Tibial artery (tissue), 4 donors: ENCODE measurements at regions not wholly inside any gene's neighbourhood (a gene's known extent, or its start where the extent isn't known, plus 50 kb on each side); places are given as distances from the start of the nearest gene placed in this dataset.

ENCODE experiments used
- DNase-seq, 2 donors: peaks; one replicate each; pipeline ENCODE4 v3.0.0-alpha.2; 2019
- H3K27ac ChIP-seq, 2 donors: fragments of 200-600 bp; sonication (generic) in 1 of 2; 1 replicate in 1 of 2; 2 replicates in 1 of 2; pipeline ENCODE4 v1.5.1; 2018 to 2019; ENCODE audit warnings: mild to moderate bottlenecking in 1 of 2
- H3K27me3 ChIP-seq, 2 donors: fragments of 200-600 bp; sonication (generic) in 1 of 2; one replicate each; pipeline versions ENCODE4 v1.5.1 to v1.6.0; 2016 to 2019
- H3K36me3 ChIP-seq, 3 donors: fragments of 200-600 bp; sonication (generic) in 2 of 3; one replicate each; pipeline ENCODE4 v1.5.1; 2016 to 2019; ENCODE audit warnings: mild to moderate bottlenecking in 2 of 3
- H3K4me1 ChIP-seq, 4 donors: fragments of 200-600 bp; sonication (generic) in 2 of 4; 1 replicate in 3 of 4; 2 replicates in 1 of 4; pipeline ENCODE4 v1.5.1; 2016 to 2019
- H3K4me3 ChIP-seq, 2 donors: fragments of 200-600 bp; sonication (generic) in 1 of 2; 1 replicate in 1 of 2; 2 replicates in 1 of 2; pipeline ENCODE4 v1.5.1; 2018 to 2019; ENCODE audit warnings: mild to moderate bottlenecking in 2 of 2
- H3K9me3 ChIP-seq, 3 donors: fragments of 200-600 bp; sonication (generic) in 1 of 3; one replicate each; pipeline ENCODE4 v1.5.1; 2016 to 2019
- CTCF ChIP-seq, 2 experiments: fragments of 200-600 bp in 1 of 2; fragments of 450-650 bp in 1 of 2; IDR thresholded peaks; one replicate each; pipeline ENCODE4 v1.5.1; 2017 to 2019; ENCODE audit warnings: antibody characterized with exemption in 2 of 2, mild to moderate bottlenecking in 1 of 2, moderate library complexity in 1 of 2
- intact Hi-C: fragments of 100-400 bp; cut with DNase I; formaldehyde crosslinking; loops from one replicate; pipeline ENCODE4 v1.15.0; 2023; ENCODE audit warnings: low total_unique reads

GRCh38 chr14:62289471-62289870, 527.3 kb downstream of the SNAPC1 start:
- TF ChIP-seq CTCF (IDR thresholded peaks at IDR 0.05): no peak
- Histone ChIP-seq H3K4me1 (no peaks in the 10 kb centered on the region), H3K4me3 (no peak overlapping the region), H3K27ac (no peak overlapping the region), H3K9me3 (no peaks in the 10 kb centered on the region), H3K36me3 (no peaks in the 10 kb centered on the region), H3K27me3 (no peaks in the 10 kb centered on the region)
- intact Hi-C loops: no loop called here
- DNase-seq: no peak

GRCh38 chr14:62301080-62301479, 538.9 kb downstream of the SNAPC1 start:
- DNase-seq: no peak
- H3K9me3 ChIP-seq: no peaks in the 10 kb centered on the region
- H3K4me1 ChIP-seq: no peaks in the 10 kb centered on the region
- H3K36me3 ChIP-seq: no peaks in the 10 kb centered on the region
- no peak for TF ChIP-seq CTCF (IDR thresholded peaks at IDR 0.05)
- H3K4me3 ChIP-seq: no peak overlapping the region
- intact Hi-C loops: no loop called here
- H3K27ac ChIP-seq: no peak overlapping the region
- no peaks in the 10 kb centered on the region for H3K27me3 ChIP-seq

- Histone ChIP-seq H3K4me3 (no peak overlapping the region), H3K9me3 (no peaks in the 10 kb centered on the region), H3K27ac (no peak overlapping the region), H3K27me3 (no peaks in the 10 kb centered on the region), H3K36me3 (no peaks in the 10 kb centered on the region), H3K4me1 (no peaks in the 10 kb centered on the region)
- intact Hi-C loops: no loop called here
- DNase-seq: no peak
- TF ChIP-seq CTCF (IDR thresholded peaks at IDR 0.05): no peak
Observed at GRCh38 chr14:62301911-62302310, 539.7 kb downstream of the SNAPC1 start.

GRCh38 chr14:62303437-62303836, 541.2 kb downstream of the SNAPC1 start:
- no peaks in the 10 kb centered on the region for H3K9me3 ChIP-seq
- H3K4me3 ChIP-seq: no peak overlapping the region
- H3K27me3 ChIP-seq: no peaks in the 10 kb centered on the region
- H3K36me3 ChIP-seq: no peaks in the 10 kb centered on the region
- TF ChIP-seq CTCF (IDR thresholded peaks at IDR 0.05): no peak
- intact Hi-C loops: no loop called here
- no peak overlapping the region for H3K27ac ChIP-seq
- DNase-seq: no peak
- no peaks in the 10 kb centered on the region for H3K4me1 ChIP-seq

GRCh38 chr14:62304257-62304656, 542.0 kb downstream of the SNAPC1 start:
- Histone ChIP-seq H3K9me3 (no peaks in the 10 kb centered on the region), H3K27ac (no peak overlapping the region), H3K4me1 (no peaks in the 10 kb centered on the region), H3K4me3 (no peak overlapping the region), H3K36me3 (no peaks in the 10 kb centered on the region), H3K27me3 (no peaks in the 10 kb centered on the region)
- intact Hi-C loops: no loop called here
- TF ChIP-seq CTCF (IDR thresholded peaks at IDR 0.05): no peak
- DNase-seq: no peak

GRCh38 chr14:62307844-62308243, 545.6 kb downstream of the SNAPC1 start:
- intact Hi-C loops: no loop called here
- Histone ChIP-seq H3K27ac (no peak overlapping the region), H3K4me3 (no peak overlapping the region), H3K36me3 (no peaks in the 10 kb centered on the region), H3K4me1 (no peaks in the 10 kb centered on the region), H3K9me3 (no peaks in the 10 kb centered on the region), H3K27me3 (no peaks in the 10 kb centered on the region)
- DNase-seq: no peak
- TF ChIP-seq CTCF (IDR thresholded peaks at IDR 0.05): no peak
